Brain microvascular endothelial cell (primary cell): ENCODE measurements at regions not wholly inside any gene's neighbourhood (a gene's known extent, or its start where the extent isn't known, plus 50 kb on each side); places are given as distances from the start of the nearest gene placed in this dataset.
"Not testable (repeated sequence)": the region's sequence is repeated elsewhere in the genome, so short reads cannot be mapped to it uniquely, and the experiment has no call there.

Source experiments
- DNase-seq: peaks from one replicate; pipeline ENCODE4 v3.0.0-alpha.2; 2020
- H3K27ac ChIP-seq: fragments of 250-450 bp; sonication (Bioruptor Pico); 2 replicates; pipeline ENCODE4 v1.5.1; 2020; ENCODE audit warnings: mild to moderate bottlenecking, moderate library complexity
- H3K27me3 ChIP-seq: fragments of 250-450 bp; sonication (Bioruptor Pico); replicated peaks from 2 replicates; pipeline ENCODE4 v1.5.1; 2020; ENCODE audit warnings: mild to moderate bottlenecking
- H3K36me3 ChIP-seq: fragments of 250-450 bp; sonication (Bioruptor Pico); replicated peaks from 2 replicates; pipeline ENCODE4 v1.5.1; 2020; ENCODE audit warnings: mild to moderate bottlenecking
- H3K4me3 ChIP-seq: 2 replicates; pipeline ENCODE4 v1.5.1; 2011; ENCODE audit warnings: low read depth, mild to moderate bottlenecking, control low read depth, low read length, moderate library complexity
- in situ Hi-C: cut with HindIII; loops from 2 replicates; pipeline ENCODE4 v1.10.0; 2017; ENCODE audit warnings: low sequenced_read_pairs, low pct_ligation_motif_present
- TF ChIP-seq, protein P1 (sequence below): IDR thresholded peaks from 2 replicates; pipeline ENCODE4 v1.5.1; 2011; ENCODE audit warnings: low read depth, mild to moderate bottlenecking, moderate library complexity, low read length, control low read depth, inconsistent platforms; ENCODE audit errors: missing control alignments

DNA sequence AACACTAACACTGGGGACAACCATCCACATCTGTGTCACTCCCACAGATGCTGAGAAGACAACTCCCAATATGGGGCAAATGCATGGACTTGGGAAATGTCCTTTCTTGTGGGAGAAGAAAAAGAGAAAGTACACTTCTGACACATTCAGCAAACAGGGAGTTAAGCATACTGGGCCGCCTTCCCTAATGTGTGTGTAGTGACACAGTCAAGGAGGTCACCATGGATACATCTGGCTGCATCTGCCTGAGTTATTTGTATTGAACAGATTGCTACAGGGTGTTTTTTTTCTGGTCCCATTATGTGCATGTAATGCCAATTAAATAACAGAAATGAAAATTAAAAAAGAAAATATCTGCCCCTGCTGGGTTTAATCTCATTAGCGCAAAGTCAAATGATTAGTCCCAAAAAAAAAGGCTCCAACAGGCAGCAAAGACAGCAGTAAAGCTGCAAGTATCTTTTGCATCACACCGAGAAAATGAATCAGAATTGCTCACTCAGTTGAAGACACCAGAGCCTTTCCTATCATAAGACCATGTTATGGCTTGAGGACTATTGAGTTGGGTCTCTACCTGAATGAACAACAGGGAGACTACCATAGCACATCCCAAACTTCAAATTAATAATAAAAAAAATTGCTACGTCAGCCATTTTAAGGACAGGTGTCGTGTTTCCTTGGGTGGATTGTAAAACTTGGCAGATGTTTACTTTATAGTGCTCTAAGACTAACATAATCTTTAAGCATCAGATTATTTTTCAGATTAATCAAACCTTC lies 395.9 kb downstream of the DTWD2 start:
- Histone ChIP-seq H3K27me3 (no peaks in the 10 kb centered on the region), H3K36me3 (no peaks in the 10 kb centered on the region), H3K4me3 (no peak overlapping the region), H3K27ac (no peak overlapping the region)
- DNase-seq: no peak
- in situ Hi-C loops: no loop called here
- TF ChIP-seq, protein P1, sequence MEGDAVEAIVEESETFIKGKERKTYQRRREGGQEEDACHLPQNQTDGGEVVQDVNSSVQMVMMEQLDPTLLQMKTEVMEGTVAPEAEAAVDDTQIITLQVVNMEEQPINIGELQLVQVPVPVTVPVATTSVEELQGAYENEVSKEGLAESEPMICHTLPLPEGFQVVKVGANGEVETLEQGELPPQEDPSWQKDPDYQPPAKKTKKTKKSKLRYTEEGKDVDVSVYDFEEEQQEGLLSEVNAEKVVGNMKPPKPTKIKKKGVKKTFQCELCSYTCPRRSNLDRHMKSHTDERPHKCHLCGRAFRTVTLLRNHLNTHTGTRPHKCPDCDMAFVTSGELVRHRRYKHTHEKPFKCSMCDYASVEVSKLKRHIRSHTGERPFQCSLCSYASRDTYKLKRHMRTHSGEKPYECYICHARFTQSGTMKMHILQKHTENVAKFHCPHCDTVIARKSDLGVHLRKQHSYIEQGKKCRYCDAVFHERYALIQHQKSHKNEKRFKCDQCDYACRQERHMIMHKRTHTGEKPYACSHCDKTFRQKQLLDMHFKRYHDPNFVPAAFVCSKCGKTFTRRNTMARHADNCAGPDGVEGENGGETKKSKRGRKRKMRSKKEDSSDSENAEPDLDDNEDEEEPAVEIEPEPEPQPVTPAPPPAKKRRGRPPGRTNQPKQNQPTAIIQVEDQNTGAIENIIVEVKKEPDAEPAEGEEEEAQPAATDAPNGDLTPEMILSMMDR: no peak

DNA sequence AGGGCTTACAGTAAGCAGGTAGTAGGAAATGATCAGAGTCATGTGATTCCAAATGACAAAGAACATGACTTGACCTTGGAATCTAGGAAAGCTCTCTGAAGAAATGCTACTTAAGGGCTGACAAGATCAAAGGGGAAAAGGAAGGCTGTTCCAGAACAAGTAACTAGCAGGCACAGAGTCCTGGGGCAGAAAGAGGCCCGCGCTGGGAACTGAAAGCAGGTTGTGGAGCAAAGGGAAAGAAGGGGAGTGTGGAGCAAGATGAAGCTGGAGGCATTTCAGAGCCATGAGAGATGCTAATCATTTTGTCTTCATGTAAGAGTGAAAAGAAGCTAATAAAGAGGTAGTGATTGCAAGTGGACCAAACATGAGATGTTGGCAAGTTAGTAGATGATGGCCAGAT lies 397.5 kb downstream of the DTWD2 start:
- no peak overlapping the region for H3K4me3 ChIP-seq
- in situ Hi-C loops: no loop called here
- no peaks in the 10 kb centered on the region for H3K36me3 ChIP-seq
- DNase-seq: no peak
- no peaks in the 10 kb centered on the region for H3K27me3 ChIP-seq
- TF ChIP-seq, protein P1: no peak
- no peak overlapping the region for H3K27ac ChIP-seq

DNA sequence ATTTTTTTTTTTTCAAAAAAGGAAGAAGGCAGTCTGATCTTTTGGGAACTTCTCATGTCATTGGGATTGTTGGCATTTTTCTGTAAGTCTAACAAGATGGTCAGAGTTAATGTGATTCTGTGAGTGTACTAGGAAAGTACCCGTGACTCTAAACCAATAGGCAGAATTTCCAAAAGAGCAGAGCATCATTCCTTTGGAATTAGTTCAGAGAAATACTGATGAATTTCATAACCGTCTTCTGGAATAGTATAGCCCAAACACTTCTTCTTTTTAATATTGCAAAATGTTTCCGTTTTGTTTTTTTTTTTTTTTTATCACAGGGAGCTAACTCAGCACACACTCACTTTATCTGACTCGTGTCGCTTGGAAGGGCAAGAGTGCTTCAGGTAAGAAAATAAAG lies 407.4 kb downstream of the DTWD2 start:
- no peak overlapping the region for H3K4me3 ChIP-seq
- no peak overlapping the region for H3K27ac ChIP-seq
- in situ Hi-C loops: no loop called here
- H3K36me3 ChIP-seq: no peaks in the 10 kb centered on the region
- TF ChIP-seq, protein P1: no peak
- H3K27me3 ChIP-seq: no peaks in the 10 kb centered on the region
- DNase-seq: no peak

DNA sequence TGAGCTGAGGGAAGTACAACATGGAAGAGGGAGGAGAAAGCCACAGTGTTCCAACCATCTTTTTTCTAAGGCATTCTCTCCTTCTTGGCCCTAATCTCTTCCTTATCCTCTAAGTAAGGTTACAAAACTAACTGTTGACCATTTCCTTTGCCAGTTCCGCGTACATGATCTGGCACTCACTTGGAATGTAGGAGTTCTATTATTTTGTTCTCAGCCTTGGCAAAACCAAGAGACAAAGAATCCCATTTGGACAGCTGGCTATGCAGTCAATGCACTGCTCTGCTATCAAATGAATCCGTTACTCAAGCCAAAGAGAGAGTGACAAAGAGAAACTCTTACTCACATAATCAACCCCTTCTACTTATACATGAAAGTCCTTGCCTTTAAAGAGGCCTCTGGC lies 410.3 kb downstream of the DTWD2 start:
- in situ Hi-C loops: no loop called here
- Histone ChIP-seq H3K27me3 (no peaks in the 10 kb centered on the region), H3K27ac (no peak overlapping the region), H3K4me3 (no peak overlapping the region), H3K36me3 (no peaks in the 10 kb centered on the region)
- no peak for DNase-seq
- TF ChIP-seq, protein P1: no peak

DNA sequence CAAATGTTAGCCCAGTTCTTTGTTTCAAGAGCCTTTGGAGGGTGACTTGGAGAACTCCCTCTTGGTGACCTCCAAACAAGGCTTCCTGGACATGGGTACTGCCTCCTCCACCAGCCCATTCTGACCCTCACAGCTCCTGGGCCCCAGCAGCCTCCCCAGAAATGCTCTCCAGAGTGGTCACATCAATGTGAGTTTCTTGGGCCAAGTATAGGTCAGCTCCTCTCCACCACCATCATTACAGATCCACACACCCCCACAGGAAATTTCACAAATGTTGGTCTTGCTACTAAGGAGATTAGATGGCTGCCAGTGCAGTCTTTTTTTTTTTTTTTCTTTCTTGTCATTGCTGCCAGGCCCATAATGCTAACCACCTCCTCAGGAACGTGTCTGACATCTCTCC lies 410.7 kb downstream of the DTWD2 start:
- TF ChIP-seq, protein P1: no peak
- DNase-seq: no peak
- in situ Hi-C loops: no loop called here
- Histone ChIP-seq H3K27me3 (no peaks in the 10 kb centered on the region), H3K36me3 (no peaks in the 10 kb centered on the region), H3K27ac (no peak overlapping the region), H3K4me3 (no peak overlapping the region)

DNA sequence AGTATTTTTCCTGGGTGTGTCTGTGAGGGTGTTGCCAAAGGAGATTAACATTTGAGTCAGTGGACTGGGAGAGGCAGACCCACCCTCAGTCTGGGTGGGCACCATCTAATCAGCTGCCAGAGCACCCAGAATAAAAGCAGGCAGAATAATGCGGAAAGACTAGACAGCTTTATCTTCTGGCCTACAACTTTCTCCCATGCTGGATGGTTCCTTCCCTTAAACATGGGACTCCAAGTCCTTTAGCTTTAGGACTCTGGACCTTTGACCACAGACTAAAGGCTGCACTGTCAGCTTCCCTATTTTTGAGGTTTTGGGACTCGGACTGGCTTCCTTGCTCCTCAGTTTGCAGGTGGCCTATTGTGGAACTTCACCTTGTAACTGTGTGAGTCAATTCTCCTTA lies 418.1 kb downstream of the DTWD2 start:
- in situ Hi-C loops, H3K27ac ChIP-seq, DNase-seq: not testable (repeated sequence)

DNA sequence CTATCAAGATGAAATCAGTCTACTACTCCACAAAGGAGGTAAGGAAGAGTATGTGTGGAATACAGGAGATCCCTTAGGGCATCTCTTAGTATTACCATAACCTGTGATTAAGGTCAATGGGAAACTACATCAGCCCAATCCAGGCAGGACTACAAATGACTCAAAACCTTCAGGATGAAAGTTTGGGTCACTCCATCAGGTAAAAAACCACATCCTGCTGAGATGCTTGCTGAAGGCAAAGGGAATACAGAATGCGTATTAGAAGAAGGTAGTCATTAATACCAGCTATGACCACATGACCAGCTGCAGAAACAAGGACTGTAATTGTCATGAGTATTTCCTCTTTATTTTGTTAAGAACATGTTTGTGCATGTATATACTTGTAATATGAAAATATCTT lies 418.8 kb downstream of the DTWD2 start:
- H3K27ac ChIP-seq, H3K36me3 ChIP-seq, H3K27me3 ChIP-seq, in situ Hi-C loops, H3K4me3 ChIP-seq, DNase-seq: not testable (repeated sequence)

More for the DNA sequence above, 418.1 kb downstream of the DTWD2 start:
- not testable (repeated sequence) for H3K4me3 ChIP-seq, H3K36me3 ChIP-seq, H3K27me3 ChIP-seq
